K562 (cell line): ENCODE measurements at regions not wholly inside any gene's neighbourhood (a gene's known extent, or its start where the extent isn't known, plus 50 kb on each side); places are given as distances from the start of the nearest gene placed in this dataset.

Source experiments
- DIDO1 ChIP-seq: fragments of 450-650 bp; IDR thresholded peaks from 2 replicates; pipeline ENCODE4 v1.6.1; 2016; ENCODE audit warnings: low read depth, missing biosample characterization, missing genetic modification characterization
- ETV1 ChIP-seq: fragments of 450-650 bp; conservative IDR thresholded peaks from 2 replicates; pipeline ENCODE4 v1.6.1; 2016; ENCODE audit warnings: missing genetic modification characterization, control low read depth, low read depth, missing compliant biosample characterization
- FOS ChIP-seq: IDR thresholded peaks from 3 replicates; pipeline ENCODE4 v1.6.1; 2011; ENCODE audit not compliant: insufficient read length; ENCODE audit errors: extremely low read depth
- FOXK1 ChIP-seq: sonication (generic); formaldehyde crosslinking; IDR thresholded peaks from 2 replicates; pipeline ENCODE4 v1.8.0; 2022; ENCODE audit warnings: missing genetic modification reagents, mild to moderate bottlenecking, borderline replicate concordance
- MYNN ChIP-seq, 2 experiments: sonication (generic); formaldehyde crosslinking in 1 of 2; IDR thresholded peaks; 2 replicates each; pipeline versions ENCODE4 v1.5.0 to v1.6.1; 2016 to 2020; ENCODE audit warnings: antibody characterized with exemption in 1 of 2, missing genetic modification reagents in 1 of 2
- NFIC ChIP-seq: fragments of 450-650 bp; IDR thresholded peaks from 2 replicates; pipeline ENCODE4 v1.6.1; 2017; ENCODE audit warnings: mild to moderate bottlenecking, inconsistent platforms
- NRF1 ChIP-seq, 2 experiments: fragments of 450-650 bp; IDR thresholded peaks in 1 of 2; conservative IDR thresholded peaks in 1 of 2; 2 replicates each; pipeline ENCODE4 v1.6.1; 2014; ENCODE audit warnings: mild to moderate bottlenecking in 2 of 2
- POLR2AphosphoS2 ChIP-seq: IDR thresholded peaks from 2 replicates; pipeline ENCODE4 v1.6.1; 2012; ENCODE audit warnings: low read length, improper control_type of control experiment
- SMAD3 ChIP-seq: fragments of 450-650 bp; formaldehyde crosslinking; conservative IDR thresholded peaks from 2 replicates; pipeline ENCODE4 v1.4.0; 2020; ENCODE audit warnings: mild to moderate bottlenecking
- TCF7 ChIP-seq: sonication (generic); IDR thresholded peaks from 2 replicates; pipeline ENCODE4 v1.6.1; 2016; ENCODE audit warnings: antibody characterized with exemption, borderline replicate concordance
- ZNF224 ChIP-seq: sonication (generic); formaldehyde crosslinking; IDR thresholded peaks from 2 replicates; pipeline ENCODE4 v1.8.0; 2022; ENCODE audit warnings: mild to moderate bottlenecking, missing genetic modification reagents
- ZNF316 ChIP-seq: fragments of 450-650 bp; IDR thresholded peaks from 2 replicates; pipeline ENCODE4 v1.6.1; 2016
- TF ChIP-seq, protein P1 (sequence below): sonication (generic); formaldehyde crosslinking; IDR thresholded peaks from 2 replicates; pipeline ENCODE4 v1.8.1; 2023; ENCODE audit warnings: mild to moderate bottlenecking, missing genetic modification reagents

DNA sequence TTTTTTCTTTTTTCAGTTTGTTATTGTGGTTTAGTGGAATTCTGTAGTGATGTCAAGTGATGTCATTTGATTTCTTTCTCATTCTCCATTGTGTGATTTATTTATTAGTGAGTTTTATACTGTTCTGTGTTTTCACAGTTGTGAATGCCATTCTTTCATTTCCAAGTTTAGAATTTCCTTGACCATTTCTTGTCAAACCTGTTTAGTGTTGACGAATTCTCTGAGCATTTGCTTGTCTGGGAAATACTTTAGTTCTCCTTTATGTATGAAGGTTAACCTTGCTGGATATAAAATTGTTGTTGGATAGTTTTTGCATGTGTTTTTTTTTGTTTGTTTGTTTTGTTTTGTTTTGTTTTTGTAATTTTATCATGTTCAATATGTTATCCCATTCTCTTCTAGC is 633.6 kb upstream of the FAT3 start:
- TF ChIP-seq ZNF316 (no peak), POLR2AphosphoS2 (no peak), NFIC (no peak), SMAD3 (CRISPR knock-in tag) (no peak), ZNF224 (no peak), TCF7 (no peak), ETV1 (tag) (no peak), FOXK1 (CRISPR knock-in tag) (no peak), DIDO1 (tag) (no peak), NRF1 (conservative IDR thresholded peaks at IDR 0.05 in 1 of 2, IDR thresholded peaks at IDR 0.05 in 1 of 2) (no peak), FOS (no peak), MYNN (IDR thresholded peaks at IDR 0.05) (no peak), MYNN (CRISPR knock-in tag; IDR thresholded peaks at IDR 0.05) (no peak)
- TF ChIP-seq, protein P1, sequence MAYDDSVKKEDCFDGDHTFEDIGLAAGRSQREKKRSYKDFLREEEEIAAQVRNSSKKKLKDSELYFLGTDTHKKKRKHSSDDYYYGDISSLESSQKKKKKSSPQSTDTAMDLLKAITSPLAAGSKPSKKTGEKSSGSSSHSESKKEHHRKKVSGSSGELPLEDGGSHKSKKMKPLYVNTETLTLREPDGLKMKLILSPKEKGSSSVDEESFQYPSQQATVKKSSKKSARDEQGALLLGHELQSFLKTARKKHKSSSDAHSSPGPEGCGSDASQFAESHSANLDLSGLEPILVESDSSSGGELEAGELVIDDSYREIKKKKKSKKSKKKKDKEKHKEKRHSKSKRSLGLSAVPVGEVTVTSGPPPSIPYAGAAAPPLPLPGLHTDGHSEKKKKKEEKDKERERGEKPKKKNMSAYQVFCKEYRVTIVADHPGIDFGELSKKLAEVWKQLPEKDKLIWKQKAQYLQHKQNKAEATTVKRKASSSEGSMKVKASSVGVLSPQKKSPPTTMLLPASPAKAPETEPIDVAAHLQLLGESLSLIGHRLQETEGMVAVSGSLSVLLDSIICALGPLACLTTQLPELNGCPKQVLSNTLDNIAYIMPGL (CRISPR knock-in tag), result no peak
